NCI-H1694 (cell line): ENCODE measurements at regions not wholly inside any gene's neighbourhood (a gene's known extent, or its start where the extent isn't known, plus 50 kb on each side); places are given as distances from the start of the nearest gene placed in this dataset.
"Not testable (repeated sequence)": the region's sequence is repeated elsewhere in the genome, so short reads cannot be mapped to it uniquely, and the experiment has no call there.

Experiments
- DNase-seq: peaks from one replicate; lab custom pipeline; 2025; lab: John Stamatoyannopoulos, UW

DNA sequence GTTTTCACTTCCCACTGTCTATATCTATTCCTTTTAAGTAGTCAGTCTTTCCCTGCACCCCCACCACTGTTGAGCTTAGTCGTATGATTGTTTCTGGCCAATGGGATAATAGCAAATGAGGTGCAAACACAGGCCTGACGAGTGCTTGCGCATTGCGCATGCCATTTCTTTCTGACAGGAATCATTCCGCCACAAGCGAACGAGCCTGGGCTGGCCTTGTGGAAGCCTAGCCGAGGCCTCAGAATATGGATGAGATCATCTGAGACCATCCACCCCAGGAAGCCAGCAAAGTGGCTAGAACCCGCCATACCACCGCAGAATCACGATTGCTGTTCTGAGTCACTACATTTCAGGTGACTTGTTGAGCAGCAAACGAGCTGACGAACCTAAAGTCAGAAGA lies 52.2 kb upstream of the PRL start:
- DNase-seq = no peak

DNA sequence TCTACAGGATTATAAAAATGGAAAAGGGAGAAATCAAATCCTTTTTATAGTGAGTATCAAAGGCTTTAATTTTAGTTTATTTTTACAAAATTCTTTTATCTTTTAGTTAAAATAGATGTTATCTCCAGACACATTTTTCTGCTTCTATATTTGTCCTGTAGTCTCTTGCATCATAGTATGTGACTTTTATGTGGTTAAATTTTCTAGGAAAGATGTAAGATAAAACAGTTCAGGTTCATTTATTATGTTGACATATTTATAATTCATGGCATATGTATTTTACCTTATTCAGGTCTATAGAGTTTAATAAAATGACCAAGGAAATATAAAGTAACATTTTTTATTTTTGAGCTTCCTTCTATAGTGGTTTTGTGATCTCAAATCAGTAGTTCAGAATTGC lies 52.7 kb upstream of the PRL start:
- no peak for DNase-seq

DNA sequence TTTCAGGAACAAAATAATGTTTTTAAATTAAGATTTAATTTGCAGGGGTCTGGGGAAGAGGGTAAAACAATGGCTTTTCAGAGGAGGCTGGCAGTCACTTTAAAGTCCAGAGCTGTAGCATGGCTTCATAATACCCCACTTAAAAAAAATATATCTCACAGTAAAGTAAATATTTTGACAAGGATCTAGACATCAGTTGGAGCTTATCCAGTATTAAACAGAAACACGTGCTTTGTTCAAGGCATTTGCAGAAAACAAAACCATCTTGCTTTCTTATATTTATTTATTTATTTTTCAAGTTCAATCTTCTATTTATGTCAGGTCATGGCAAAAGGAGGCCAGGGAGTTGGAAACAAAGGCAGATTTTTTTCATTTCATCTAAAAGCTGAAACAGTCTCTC lies 53.3 kb upstream of the PRL start:
- DNase-seq = no peak

DNA sequence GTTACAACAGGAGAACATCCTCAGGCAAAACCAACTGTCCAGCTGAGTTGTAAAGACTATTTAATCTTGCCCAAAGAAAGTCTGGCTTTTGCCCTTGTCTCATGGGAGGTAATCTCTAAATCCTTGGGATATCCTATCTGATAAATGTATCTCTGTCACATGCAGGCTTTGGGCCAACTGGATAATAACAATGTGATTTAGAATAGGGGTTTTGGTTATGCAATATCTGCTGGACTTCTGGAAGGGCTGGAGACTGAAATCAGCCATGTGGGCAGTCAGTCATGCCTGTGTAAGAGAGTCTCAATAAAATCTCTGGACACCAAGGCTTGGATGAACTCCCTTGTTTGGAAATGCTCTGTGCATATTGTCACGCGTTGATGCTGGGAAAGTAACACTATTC lies 56.3 kb upstream of the PRL start:
- no peak for DNase-seq

DNA sequence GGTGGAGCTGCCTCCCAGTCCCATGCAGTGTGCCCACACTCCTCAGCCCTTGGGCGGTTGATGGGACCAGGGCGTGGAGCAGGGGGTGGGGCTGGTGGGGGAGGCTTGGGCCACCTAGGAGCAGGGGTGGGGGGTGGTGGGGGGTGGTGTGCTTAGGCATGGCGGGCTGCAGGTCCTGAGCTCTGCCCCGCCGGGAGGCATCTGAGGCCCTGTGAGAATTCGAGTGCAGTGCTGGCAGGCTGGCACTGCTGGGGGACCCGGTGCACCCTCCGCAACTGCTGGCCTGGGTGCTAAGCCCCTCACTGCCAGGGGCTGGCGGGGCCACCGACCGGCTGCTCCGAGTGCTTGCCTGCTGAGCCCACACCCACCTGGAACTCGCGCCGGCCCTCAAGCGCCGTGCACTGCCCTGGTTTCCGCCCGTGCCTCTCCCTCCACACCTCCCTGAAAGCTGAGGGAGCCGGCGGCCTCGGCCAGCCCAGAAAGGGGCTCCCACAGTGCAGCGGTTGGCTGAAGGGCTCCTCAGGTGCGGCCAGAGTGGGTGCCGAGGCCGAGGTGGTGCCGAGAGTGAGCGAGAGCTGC lies 59.6 kb upstream of the PRL start:
- no peak for DNase-seq

DNA sequence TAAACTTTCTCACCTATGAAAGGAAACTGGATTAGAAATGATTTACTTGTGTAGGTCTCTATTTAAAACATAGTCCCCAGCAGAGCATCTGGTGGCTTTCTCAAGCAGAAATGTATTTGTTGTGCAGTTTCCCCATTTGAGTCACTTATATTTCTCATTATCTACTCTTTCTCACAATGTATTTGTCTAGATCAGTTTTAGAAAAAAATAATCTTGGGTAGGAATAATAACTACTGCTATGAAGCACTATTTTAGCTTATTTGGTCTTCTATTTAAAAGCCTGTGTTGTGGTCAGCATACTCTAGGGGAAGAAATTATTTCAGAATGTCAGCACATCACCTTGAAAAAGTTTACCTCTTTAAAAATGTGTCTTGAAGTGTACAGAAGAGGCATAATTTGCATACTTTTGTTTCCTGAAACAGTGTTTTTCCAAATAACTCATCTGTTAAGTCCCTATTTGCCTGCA lies 60.9 kb upstream of the PRL start:
- DNase-seq = no peak

DNA sequence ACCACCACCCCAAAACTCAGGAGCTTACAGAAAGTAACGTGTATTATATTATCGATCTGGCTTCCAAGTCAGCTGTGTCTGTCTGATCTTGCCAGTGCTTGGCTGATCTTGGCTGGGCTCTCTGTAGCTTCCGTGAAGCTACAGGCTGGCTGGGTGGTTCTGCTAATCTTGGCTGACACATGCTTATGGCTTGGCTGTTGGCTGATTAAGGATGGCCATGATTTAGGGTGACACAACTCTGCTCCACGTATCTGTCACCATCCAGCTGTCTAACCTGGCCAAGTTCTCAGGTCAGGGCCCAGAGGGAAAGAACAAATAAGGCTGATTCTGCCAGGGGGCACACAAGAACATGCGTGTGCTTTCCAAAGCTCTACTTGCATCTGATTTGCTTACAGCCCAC lies 64.7 kb upstream of the PRL start:
- DNase-seq = no peak

DNA sequence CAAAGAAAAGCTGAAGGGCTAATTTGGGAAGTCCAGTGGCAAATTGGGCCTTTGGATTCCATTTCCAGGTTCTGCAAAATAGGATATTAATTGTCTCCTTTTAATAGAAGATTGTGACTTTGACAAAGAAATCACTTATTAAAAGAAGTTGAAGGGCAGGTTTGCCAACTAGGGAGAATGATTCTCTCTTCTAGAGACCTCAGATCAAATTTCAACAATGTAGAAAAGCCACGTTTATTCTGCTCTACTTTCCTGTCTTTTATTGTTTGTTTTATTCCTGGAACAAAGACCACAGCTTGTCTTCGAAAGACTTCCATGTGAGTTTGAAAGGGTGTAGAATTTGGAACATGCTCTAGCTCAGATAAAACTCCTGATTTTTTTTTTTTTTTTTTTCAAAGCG lies 65.5 kb upstream of the PRL start:
- no peak for DNase-seq

DNA sequence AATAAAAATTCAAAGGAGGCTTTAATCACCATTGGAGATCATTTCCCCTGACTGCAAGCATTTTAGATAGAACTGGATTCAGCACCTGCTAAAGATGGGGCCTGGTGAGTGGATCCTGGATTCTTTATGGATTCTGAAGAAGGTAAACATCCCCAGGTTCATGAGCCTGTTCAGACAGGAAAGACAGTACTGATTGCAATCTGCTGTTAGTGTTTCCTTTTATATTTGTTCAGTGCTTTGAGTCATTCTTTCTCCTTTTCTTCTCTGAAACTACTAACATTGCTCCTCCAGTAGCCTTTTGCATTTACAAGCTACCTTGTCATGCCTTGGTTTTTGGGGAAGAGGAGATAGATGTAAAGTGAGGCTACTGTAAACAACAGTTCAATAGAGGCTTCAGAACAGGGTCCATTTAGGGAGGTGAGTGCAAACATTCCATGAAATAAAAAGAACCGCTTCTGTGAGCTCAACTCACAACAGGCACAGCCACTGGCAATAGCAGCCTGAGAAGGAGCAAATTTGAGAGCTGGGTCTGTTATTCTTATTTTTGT lies 66.4 kb upstream of the PRL start:
- no peak for DNase-seq

DNA sequence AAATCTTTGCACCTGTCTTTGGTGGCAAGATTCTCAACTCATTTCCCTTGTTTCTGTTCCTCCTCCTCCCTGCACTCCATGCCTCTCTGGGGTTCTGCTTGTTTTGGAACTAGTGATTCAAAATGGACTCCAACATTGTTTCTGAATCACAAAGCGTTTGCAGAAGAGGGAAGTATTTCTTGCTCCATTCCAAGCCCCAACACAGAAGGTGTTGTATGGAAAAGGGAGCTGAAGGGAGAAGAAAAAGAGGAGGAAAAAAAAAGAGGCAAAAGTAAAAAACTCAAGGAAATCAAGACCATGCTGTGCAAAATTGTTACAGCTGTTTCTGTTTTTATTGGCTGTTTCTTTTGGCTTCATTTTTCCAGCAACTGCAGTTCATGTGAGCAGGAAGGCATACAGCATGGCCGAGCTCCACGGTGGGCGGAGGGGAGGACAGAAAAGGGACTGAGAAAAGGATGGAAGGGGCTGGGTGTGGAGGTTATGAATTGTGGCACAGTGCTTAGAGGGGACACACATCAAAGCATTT lies 66.9 kb upstream of the PRL start:
- DNase-seq = no peak

DNA sequence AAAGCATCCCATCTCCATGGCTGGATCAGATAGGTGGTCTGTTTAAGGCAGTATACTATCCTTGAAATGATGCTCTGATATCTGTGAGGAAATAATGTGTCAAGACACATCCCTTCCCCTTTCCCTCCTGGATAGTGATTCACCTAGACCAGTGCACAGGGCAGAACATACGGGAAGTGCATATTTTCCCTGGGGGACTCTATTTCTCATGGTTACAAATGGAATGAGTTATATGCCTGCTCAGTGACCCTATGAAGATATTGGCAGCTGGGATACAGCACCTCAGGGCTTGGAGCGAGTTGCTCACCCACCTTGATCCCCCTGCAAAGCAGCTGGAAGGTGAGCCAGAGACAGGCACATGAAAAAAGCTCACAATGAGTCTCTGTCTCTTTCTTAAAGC lies 67.5 kb upstream of the PRL start:
- DNase-seq = no peak

DNA sequence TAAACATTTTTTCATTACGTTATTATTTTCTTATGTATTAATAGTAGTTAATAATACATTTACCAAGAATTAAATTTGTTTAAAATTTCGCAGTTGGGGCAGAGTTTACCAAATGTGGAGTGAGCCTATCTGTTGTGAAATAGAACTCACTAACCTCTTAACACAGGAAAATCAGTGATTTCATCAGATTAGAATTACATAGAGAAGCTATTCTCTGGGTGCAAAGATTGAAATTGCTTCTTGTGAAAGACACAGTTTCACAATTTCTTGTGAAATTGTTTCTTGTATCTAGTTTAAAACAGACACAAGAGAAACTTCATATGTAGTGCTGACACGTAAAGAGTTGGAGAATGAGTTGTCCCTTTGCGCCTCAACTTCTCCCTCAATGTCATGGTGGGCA lies 69.4 kb upstream of the PRL start:
- no peak for DNase-seq

DNA sequence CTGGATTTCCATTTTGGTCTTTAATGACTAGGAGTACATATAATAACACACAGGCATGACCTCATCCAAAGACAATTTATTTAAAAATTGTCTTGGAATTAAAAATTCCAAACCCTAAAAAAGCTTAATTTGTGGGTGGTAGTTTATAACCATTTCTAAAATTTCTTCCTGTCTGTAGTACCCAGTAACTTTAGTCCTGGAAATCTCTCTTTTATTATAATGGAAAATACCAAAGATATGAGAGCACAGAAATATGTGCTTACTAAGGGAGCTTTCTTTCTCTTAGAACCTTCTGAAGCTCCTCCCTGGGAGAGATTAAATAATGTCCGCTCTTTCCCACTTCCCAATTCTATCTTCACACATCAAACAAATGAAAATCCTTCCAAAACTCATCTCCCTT lies 70.5 kb upstream of the PRL start:
- no peak for DNase-seq

DNA sequence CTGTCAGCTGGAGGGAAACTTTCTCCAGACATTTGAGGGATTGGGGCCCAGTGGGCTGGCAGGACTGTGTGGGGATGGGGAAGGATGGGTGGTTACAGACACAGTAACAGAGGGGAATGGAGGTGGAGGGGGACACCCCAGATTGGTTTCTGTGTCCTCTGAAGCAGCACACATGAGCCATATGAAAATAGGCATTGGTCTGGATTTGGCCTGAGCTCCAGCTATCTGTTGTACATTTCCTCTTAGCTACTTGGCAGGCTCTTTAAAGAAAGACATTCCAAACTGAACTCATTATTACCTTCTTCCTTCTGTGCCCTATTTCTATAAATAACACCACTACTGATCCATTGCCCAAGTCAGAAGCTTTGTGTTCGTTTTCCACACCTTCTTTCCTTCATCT lies 72.0 kb upstream of the PRL start:
- DNase-seq = no peak

DNA sequence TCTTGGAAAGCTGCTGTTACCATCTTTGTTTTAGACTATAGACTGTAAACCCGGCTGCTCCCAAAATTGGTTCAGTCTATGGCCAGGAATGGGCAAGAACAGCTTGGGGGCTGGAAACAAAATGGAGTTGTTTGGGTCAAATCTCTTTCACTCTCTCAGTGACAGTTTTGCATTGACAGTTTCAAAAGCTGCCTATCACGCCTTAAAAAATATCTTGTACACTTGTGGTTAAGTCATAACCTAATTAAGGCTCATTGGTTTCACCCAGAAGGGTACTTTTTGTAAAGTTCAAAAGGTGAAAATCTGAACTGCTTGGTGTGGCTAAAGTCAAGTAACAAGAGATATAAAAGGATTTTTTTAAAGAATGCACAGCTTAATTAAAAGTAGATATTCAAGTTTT lies 76.1 kb upstream of the PRL start:
- DNase-seq = no peak

DNA sequence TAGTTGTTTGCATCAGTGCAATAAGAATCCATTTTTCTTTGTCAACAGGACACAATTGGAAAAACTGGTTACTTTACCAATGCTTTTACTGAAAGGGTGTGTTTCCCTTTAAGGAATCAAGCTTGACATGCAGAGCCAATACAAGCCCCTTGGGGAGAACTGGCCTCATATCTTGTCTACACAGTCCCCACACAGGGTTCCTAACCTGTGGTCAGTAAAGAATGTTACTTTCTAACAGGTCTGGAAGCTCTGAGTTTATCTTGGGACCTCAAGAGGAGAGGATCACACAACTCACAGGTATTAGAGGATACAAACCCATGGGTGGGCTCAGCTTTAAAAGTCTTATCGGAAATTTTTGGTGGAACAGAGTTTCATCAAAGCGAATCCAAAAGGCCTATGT lies 78.1 kb upstream of the PRL start:
- DNase-seq = not testable (repeated sequence)

DNA sequence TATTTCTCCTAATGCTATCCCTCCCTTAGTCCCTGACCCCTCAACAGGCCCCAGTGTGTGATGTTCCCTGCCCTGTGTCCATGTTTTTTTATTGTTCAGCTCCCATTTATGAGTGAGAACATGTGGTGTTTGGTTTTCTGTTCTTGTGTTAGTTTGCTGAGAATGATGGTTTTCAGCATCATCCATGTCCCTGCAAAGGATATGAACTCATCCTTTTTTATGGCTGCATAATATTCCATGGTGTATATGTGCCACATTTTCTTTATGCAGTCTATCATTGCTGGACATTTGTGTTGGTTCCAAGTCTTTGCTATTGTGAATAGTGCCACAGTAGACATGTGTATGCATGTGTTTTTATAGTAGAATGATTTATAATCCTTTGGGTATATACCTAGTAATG lies 79.5 kb upstream of the PRL start:
- not testable (repeated sequence) for DNase-seq

DNA sequence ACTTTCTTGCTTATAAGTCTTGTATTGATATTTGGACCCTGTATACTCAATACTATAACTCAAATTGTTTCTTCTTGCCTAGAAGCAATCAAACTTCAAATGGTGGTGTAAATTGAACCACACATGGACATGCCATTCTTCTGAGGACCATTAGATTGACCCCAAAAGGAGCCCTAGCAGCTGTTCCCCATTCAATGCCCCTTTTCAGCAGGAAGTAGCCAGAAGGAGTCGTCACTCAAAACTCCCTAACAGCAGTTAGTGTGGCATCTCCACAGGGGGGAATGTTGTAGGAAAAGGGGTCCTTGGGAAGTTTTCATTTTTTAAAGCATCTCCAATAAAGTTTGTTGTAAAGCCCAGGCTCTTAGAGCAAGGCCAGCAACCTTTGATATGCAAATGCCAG lies 81.7 kb upstream of the PRL start:
- DNase-seq = not testable (repeated sequence)

DNA sequence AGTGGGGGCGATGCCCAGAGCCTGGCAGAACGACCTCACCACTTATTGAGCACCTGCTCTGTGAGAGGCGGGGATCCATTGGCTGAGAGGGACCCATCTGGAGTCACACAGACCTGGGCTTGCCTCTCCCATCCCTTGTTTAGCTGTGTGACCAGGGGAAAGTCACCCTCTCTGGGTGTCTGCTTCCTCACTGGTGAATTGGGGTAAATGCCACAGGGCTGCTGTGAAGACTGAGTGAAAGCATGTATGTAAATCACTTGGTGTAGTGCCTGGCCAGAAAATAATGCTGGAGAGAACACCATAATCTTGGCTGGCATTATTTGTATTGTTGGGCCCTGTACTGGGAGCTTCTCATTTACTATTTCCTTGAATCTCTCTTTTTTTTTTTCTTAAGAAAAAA lies 83.4 kb upstream of the PRL start:
- no peak for DNase-seq

DNA sequence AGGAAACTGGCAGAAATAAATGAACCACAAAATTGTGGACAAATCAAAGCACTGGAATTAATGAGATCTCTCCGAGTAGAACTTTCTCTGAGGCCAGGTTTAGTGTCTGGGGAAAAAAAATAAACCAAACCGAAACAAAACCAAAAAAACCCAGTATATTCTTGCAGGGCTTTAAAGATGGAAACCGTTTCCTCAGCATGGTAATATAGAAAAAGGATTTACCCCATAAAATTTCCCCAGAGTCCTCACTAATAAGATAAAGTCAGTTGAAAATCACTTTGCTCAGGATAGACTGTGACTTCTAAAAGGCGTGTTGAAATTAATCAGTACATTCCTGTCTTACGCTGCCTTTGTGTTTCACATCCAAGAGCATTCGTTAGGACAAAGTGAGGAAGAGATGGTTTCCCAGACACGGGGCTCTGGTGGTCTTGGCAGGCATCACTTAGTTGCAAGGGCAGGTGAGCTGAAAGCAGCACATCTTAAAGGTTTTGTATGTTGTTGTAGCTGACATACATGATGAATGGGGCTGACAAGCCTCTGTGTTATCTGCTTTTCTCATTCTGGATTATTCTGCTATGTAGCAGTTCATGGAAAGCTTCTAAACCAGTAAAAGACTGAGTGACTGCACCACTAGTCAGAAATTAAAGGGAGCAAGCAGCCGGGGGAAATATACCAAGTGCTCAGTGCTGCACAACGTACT lies 85.2 kb upstream of the PRL start:
- no peak for DNase-seq

DNA sequence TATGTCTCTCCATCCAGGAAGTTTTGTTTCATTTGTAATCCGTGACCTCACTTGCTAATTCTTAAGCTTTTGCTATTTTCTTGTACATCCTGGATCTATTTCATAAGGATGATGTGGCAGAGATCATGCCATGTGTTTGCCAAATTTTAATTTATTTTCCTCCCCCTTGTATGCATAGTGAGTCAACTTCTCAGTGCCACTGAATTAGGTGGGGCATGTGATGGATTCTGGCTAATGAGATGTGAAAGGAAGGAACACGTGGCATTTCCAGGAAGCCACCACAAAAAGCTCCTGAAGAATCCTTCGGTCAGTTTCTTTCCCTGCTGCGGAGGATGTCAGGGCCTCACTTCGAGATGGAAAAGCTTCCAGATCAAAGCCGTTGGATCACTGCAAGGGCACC lies 86.2 kb upstream of the PRL start:
- DNase-seq = no peak

DNA sequence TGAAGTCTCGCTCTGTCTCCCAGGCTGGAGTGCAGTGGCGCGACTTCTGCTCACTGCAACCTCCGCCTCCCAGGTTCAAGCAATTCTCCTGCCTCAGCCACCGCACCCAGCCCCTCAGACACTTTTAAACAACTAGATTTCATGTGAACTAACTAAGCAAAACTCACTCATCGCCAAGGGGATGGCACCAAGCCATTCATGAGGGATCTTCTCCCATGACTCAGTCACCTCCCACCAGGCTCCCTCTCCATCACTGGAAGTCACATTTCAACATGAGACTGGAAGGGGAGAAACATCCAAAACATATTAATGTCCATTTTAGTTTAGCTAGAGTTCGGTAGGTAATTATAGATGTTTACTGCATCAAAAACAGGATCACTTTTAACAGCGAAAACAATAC lies 95.9 kb upstream of the PRL start:
- no peak for DNase-seq

DNA sequence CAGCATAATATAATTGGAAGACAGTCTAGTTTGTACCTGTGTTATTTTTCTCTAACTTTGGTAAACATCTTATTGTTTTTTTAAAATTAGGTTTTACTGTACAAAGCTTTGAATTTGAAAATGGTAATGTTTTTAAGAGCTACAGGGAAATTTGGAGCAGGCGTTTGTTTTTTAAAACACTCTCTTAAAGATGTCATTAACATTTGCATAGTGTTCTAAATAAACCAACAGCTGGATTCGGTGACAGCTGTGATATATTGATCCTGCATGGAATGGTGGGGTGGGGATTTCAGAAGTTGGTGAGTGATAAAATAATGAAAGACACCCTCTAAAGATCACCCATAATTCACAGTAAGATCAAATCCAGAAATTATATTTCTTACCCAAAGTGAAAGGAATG lies 97.9 kb upstream of the PRL start:
- no peak for DNase-seq

DNA sequence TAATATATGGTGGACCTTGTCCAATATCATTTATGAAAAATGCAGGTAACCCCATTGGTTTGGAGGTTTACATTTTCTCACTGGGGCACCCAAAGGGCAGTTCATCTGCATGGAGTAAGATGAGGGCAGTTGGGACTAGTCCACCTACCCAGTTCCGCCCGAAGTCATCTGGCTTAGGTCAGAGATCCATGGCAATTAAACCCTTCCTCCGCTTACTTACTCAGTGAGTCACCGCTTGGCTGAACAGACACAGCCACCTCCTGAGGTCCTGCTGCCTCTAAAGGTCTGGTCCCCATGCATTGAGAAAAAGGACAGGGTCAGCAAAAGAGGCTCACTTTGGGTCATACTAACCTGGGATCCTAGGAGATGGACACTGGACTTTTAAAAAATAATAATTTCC lies 102.9 kb upstream of the PRL start:
- no peak for DNase-seq
